GM21423 (cell line): ENCODE measurements at regions not wholly inside any gene's neighbourhood (a gene's known extent, or its start where the extent isn't known, plus 50 kb on each side); places are given as distances from the start of the nearest gene placed in this dataset.

Experiments
- ATAC-seq: cut with Tn5 transposase; IDR thresholded peaks from one replicate; pipeline ENCODE4 v1.9.1; 2021; ENCODE audit warnings: mild to moderate bottlenecking, moderate library complexity; ENCODE audit not compliant: unreplicated experiment

DNA sequence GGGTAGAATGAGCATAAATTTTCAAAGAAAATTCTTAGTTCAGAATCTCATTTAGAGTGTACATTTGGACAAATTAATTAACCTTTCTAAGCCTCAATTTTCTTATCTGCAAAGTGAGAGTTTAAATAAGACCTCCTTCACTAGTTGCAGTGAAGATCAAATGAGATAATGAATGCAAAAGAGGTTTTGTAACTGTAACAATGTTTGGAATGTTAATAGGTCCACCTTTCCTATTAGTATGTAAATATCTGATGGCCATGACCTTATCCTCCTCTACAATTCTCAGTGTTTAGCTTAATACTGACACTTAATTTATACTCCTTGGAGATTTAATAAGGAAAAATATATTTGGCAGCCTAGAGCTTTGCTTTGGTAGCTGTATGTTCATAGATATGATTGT, 138.8 kb downstream of the GABRG1 start:
- no peak for ATAC-seq

DNA sequence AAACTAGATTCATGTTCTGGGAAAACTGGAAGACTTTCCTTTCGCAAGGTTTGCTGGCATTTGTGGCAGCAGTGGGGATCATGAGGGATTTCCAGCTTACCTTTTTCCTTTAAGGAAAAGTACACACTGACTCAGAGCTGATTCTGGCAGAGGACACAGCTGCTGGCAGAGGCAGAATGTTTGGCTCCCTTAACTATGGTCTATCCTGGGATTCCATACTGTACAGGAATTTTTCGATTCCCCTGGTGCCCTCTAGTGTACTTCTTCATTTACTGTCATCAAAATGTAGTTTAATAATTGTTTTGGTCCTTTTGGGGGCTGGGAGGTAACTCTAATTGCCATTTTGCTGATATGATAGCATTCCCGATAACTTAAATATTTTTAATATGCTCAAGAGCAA, 152.7 kb downstream of the GABRG1 start:
- no peak for ATAC-seq

DNA sequence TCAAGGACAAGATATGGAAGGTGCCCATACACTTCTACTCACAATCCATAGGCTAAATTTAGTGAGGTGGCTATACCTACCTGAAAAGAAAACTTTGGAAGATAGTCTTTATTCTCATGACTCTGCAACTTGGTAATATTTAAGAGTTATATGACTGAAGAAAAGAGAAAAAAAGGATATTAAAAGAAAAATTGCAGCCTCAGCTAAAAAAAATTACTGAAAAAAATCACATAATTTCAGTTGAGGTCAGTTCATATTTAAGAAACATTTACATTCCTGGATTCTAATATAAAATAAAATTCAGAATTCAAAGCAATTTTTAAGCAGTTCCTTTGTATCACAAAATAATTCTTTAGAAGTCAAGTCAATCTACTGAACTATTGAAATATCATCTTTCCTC, 166.5 kb downstream of the GABRG1 start:
- no peak for ATAC-seq

DNA sequence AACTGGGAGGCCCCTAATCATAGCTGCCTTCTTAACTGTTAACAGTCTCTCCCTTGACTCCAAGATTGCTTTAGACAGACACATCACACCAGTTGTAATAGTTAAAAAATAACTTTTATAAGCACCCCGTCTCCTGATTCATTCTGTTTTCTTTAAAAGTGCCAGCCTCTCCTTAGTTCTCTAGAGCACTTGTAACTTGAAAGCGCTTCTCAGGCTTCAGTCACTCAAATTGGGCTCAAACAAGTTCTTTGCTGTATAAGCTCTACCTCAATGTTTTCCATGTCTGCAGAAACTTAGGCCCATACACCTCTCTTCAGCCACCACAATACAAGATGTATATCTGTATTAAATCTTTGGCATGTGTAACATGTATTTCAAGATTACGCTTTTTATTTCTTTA, 169.6 kb downstream of the GABRG1 start:
- no peak for ATAC-seq

DNA sequence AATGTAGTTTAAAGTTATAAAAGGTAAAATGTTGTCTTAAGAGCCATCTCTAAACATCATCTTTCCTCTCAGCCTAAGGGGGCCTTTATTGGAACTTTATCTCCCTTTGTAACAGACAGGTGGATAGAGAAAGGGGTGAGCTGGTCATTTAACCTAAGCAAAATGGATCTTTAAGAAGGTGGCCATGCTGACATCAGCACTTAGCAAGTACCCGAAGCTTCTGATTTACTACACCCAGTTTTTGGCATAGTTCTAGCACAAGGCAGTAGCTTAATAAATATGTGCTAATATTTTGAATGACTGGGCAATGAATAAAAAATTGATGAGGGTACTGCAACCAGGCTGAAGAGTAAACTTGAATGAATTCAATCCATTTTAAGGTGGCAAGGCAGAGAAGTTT, 172.7 kb downstream of the GABRG1 start:
- ATAC-seq = no peak

DNA sequence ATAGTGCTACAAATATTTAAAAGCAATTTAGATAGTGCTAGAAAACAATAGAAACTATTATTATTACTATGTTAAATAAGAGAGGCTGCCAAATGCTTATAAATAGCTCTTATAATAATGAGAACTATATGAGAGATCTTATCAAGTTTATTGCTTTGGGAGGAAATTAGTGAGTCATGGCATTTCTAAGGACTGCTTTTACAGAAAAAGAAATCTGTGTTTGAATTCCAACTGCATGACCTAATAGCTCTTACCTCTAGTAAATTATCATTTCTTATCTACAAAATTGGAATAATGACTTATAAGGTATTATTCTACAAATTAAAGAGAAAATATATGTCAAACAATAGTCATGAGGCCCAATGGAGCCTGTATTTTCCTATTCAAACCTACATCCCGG, 177.2 kb downstream of the GABRG1 start:
- no peak for ATAC-seq

DNA sequence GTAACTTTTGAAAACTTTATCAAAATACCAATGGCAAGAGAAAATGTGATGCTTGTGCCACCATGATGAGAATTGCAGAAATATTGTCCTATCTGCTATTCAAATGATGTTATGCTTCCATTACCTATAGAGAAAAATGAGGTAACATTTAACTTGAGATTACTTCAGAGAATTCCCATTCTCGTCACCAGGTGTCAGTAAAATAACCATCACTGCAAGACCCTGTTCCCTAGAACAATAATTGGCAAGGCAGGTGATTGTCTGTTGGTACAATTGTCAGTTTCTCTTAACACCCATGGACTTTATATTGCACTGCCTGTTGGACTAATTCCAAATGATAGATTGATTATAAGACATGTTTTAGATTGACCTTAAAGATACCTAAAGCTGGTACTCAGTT, 179.9 kb downstream of the GABRG1 start:
- ATAC-seq = no peak

DNA sequence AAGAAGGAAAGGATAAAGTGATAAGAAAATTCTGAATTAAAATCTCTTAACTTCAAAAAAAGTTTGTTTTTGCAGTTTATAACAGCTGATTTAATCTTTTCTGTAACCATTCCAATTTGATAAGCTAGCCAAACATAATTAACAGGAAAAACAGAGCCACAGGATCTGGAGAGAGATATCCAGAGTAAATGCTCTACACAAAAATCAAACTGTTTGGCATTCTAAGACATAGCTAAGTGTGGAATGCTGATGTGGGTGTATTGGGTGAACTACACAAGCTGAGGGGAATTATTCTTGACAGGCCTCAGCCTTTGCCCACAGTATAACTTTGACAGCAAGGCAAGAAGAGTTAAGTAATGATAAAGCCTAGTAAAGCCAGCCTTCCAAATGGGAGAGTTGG, 184.8 kb downstream of the GABRG1 start:
- no peak for ATAC-seq

DNA sequence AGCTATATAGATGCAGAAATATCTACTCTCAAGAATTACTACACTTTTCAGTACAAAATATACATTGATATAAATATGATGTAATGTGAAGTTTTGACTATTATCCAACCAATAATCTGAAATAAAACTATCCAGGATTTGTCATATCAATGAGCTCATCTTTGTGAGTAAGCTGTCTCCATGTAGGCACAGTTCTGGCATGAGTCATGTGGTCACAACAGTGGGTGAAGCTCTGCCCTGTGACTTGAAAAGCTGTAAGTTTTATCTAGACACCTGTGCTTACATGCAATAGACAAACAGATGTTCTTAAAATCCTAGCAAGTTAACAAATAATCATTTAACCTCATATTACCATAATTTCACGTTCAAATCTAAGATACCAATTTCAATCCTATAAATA, 192.7 kb downstream of the GABRG1 start:
- no peak for ATAC-seq

DNA sequence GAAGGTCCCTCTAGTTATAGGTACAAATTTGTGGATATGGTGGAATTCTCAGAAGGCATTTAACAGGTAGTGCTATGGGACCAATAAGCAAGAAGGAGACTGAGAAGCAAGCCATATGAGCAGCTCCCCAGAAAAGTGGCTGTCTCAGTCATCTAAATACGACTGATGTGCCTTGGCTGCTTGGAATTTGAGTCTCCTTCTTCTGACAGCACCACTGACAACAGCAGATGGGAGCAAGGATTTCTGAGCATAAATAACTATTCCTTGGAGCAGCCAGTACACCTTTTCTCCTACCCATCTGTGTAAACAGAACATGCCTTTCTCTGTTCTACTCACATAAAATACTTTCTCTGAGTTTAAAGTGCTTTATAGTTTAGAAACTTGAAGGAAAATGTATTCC, 196.2 kb downstream of the GABRG1 start:
- no peak for ATAC-seq

DNA sequence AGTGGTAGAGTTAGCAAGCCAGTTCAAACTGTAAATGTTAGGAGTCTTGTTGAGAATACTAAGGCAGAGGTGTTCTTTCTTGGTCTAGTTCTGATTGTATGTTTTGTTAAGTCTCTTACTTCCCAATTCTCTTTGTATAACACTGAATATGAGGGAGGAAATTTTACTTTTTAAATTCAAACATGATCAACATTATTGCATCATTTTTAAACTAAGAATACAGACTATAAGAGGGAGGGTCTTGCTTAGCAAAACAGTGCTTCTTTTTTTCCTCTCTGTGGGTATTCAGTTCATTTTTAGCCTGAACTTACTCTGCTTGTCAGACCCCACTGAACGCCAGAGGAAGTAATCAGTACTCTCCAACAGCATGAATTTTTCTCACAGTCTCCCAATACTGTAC, 198.0 kb downstream of the GABRG1 start:
- ATAC-seq = no peak

DNA sequence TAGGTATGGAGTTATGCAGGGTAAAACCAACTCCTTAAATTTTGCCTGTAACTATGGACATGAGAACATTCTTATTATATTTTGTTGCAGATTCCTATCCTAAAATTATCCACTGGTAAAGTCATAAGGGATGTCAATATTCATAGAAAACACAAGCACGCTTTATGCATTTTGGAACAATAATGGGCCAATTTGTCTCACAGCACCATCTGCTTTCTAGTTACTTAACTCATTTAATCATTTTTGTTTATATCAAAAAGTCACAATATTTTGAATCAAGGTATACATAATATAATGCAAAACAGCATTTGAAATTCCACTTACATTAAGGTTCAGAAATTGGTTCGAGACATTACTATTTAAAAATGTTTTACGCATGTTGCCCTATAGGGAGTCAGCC, 203.0 kb downstream of the GABRG1 start:
- no peak for ATAC-seq

DNA sequence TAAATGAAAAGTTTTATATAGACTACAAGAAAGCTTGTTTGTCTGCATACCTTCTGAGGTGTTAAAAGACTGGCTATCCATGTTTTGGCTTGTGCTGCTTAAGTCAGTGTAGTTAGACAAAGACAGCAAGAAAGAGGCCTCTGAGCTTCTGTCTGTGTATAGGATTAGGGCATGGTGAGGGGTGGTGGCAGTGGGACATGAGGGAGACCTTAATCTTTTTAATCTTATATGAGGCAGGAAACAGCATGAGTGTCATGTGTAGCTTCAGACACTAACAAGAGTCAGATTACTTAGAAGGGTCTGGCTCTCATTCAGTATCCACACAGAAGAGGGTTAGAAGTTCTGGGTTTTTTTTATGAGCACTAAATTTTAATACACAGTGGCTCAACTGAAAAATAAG, 213.3 kb downstream of the GABRG1 start:
- ATAC-seq = no peak

DNA sequence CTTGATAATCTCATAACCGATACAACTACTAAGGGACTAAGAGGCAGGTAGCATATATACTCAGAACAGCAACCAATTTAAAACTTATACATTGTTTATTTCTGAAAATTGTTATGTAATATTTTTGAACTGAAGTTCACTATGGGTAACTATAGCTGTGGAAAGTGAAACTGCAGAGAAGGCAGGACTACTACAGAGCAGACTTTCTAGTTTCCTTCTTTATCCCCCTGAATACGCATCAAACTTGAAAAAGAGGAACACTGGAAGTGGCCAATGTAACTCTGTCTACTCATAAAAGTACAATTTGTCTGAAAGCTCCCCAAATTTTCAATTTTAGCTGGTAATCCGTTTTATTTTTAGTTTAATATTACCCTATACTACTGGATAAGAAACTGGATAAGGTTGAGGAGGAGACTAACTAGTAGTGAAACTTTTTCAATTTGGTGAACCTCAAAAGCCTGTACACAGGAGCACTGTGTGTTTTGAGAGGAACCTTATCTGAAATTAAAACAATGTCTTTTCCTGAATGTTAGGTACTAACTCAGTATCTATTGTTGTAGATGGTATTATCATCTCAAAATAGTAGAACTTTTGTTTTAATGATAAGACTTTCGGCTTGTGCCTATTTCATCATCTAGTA, 225.8 kb downstream of the GABRG1 start:
- no peak for ATAC-seq

DNA sequence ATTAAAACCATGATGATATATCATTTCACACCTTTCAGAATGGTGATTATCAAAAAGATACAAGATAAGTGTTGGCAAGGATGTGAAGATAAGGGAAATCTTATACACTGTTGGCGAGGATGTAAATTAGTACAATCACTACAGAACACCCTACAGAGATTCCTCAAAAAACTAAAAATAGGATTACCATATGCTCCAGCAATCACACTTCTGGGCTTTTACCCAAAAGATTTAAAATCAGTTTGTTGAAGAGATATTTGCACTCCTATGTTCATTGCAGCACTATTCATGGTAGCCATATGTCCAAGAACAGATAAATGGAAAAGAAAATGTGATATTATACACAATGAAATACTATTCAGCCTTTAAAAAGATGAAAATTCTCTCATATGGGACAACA, 240.4 kb downstream of the GABRG1 start:
- no peak for ATAC-seq

DNA sequence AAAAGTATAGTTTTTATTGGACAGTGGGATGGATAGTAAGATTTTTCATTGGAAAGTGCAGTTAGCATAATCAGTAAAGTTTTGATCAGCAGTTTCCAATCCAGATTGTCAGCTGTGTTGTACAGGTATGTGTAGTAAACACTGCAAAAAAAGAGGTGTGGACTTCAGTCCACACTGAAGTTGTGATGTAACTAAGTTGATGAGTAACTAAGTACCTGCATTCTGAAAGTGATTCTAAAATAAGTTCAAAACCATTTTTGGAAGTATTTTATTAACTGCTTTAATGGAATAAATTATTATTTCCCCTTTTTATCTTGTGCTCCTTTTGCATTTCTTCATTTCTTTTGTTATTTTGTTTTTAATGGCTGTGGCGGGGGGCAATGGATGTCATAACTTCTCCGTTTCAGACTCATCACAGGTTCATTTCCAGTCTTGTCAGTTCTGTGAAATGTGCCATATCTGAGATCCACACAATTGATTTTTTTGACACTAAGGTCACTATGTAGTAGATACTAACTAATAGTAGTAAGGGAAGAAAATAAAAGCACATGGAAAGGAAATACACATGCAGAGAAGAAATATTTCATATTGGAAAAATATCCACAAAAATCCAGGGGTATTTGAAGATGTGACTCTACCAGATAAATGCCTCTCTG, 247.5 kb downstream of the GABRG1 start:
- no peak for ATAC-seq

DNA sequence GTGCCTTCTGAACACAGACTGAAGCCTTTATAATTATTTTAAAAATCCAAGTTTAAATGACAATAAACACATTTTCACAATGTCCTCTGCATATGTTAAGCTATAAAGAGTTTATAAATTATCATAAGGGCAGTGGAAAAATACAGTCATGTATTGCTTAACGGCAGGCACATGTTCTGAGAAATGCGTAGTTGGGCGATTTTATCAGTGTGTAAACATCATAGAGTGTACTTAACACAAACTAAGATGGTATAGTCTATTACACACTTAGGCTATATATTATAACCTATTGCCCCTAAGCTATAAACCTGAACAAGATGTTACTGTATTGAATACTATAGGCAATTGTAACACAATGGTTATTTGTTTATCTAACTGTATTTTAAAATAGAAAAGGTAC, 254.7 kb downstream of the GABRG1 start:
- ATAC-seq = no peak

DNA sequence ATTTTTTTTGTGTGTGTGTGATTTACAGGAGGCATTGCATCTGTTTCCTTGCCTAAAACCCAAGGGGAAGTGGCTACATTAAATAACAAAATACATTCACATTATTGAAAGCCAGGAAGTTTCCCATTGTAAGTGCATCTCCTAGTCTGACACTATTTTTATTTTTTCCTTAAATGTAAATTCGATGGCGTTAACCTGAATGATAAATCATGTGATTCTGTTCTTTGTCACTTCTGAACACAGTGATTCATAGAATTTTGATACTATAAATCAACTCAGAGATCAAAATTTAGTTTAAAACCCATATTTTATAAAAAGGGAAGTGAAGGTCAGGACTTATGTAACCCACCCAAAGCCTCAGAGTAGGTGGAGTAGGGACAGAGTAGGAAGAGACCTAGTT, 258.1 kb downstream of the GABRG1 start:
- ATAC-seq = no peak

DNA sequence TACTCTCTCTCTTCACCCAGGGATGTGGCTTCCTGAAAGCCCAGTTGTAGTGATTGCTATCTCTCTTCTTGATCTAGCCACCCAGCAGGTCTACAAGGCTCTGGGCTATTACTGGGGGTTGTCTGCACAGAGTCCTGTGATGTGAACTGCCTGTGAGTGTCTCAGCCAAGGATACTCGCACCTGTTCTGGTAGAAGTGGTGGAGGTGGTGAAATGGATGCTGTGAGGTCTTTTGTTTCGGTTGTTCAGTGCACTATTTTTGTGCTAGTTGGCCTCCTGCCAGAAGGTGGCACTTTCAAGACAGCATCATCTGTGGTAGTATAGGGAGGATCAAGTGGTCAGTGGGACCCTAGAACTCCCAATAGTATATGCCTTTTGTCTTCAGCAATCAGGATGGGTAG, 268.0 kb downstream of the GABRG1 start:
- no peak for ATAC-seq

DNA sequence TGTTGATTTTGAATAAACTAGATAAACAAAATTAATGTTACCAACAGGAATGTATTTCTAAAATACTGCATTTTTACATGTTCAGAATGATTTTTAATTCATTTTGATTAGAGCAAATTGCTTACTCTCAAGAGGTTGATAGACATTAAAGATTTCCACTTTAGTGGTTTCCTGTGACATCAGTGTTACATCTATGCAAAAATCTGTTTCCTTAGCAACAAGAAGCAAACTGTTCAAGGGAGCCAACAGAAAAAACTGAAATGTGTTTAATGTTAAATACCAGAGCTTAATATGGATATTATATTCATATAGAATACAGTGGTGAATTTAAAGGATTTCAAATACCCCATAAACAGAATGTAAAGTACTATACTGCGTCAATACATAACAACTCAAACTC, 277.8 kb downstream of the GABRG1 start:
- no peak for ATAC-seq

DNA sequence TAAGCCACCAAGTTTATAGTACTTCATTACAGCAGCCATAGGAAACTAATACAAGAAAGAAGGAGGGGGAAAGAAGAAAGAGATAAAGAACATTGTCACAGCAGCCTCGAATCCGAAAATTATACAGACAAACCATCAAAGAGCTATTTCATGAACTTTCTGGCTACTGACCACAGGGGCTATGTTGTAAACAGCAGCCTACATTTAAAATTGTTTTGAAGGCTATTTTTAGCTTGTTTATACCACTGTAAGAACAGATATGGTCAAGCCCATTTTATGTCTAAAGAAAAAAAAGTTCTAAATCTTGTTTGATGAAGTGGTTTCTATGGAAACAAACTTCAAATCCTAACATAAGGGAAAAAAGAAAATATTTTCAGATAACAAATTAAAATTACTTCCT, 282.1 kb downstream of the GABRG1 start:
- no peak for ATAC-seq

DNA sequence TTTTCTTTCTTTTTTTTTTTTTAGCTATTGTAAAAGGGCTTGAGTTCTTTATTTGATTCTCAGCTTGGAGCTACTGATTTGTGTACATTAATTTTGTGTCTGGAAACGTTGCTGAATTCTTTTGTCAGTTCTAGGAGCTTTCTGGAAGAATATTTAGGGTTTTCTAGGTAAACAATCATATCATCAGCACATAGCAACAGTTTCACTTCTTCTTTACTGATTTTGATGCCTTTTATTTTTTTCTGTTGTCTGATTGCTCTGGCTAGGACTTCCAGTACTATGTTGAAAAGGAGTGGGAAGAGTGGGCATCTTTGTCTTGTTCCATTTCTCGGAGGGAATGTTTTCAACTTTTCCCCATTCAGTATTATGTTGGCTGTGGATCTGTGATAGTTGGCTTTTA, 292.2 kb downstream of the GABRG1 start:
- no peak for ATAC-seq

DNA sequence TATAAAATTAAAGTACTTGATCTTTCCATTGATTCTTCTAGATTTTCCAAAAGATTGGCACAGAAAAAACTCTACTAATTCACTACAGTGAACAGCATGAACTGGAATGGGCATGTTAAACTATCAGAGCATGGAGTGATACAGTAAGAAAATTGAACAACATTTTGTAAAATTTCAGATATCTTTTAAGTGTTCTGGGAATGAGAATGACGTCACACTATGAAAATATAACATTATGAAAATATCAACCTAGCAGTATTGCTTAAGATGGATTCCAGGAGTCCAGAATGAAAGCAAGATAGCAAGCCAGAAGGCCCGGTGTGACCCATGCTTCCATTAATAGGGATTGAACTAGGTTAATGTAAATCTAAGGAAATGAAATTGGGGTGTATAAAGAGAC, 319.9 kb downstream of the GABRG1 start:
- ATAC-seq = no peak
